GM12873 (cell line): ENCODE measurements at regions not wholly inside any gene's neighbourhood (a gene's known extent, or its start where the extent isn't known, plus 50 kb on each side); places are given as distances from the start of the nearest gene placed in this dataset.

Experiments
- TF ChIP-seq, protein P1 (sequence below): IDR thresholded peaks from 2 replicates; pipeline ENCODE4 v1.5.1; 2012; ENCODE audit warnings: low read depth, mild to moderate bottlenecking, moderate library complexity, low read length, control low read depth; ENCODE audit not compliant: insufficient read depth; ENCODE audit errors: missing control alignments

DNA sequence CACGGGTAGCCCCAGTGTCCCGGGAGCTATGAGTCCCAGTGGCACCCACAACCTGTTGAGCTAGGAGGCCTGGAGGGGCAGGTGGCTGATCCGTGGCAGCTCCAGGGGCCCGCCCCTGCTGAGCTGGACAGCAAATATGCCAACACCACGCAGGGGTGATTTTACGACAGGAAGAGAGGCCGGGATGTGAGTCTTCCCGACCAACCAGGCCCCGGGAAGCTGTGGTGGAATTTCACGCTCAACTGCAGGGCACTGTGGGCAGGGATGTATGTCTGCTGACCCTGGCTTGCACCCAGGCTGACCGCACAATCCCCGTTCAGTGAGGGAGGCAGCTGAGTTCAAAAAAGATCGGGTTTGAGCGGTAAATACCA lies 183.9 kb downstream of the ERMARD start:
- TF ChIP-seq, protein P1, sequence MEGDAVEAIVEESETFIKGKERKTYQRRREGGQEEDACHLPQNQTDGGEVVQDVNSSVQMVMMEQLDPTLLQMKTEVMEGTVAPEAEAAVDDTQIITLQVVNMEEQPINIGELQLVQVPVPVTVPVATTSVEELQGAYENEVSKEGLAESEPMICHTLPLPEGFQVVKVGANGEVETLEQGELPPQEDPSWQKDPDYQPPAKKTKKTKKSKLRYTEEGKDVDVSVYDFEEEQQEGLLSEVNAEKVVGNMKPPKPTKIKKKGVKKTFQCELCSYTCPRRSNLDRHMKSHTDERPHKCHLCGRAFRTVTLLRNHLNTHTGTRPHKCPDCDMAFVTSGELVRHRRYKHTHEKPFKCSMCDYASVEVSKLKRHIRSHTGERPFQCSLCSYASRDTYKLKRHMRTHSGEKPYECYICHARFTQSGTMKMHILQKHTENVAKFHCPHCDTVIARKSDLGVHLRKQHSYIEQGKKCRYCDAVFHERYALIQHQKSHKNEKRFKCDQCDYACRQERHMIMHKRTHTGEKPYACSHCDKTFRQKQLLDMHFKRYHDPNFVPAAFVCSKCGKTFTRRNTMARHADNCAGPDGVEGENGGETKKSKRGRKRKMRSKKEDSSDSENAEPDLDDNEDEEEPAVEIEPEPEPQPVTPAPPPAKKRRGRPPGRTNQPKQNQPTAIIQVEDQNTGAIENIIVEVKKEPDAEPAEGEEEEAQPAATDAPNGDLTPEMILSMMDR: no peak

DNA sequence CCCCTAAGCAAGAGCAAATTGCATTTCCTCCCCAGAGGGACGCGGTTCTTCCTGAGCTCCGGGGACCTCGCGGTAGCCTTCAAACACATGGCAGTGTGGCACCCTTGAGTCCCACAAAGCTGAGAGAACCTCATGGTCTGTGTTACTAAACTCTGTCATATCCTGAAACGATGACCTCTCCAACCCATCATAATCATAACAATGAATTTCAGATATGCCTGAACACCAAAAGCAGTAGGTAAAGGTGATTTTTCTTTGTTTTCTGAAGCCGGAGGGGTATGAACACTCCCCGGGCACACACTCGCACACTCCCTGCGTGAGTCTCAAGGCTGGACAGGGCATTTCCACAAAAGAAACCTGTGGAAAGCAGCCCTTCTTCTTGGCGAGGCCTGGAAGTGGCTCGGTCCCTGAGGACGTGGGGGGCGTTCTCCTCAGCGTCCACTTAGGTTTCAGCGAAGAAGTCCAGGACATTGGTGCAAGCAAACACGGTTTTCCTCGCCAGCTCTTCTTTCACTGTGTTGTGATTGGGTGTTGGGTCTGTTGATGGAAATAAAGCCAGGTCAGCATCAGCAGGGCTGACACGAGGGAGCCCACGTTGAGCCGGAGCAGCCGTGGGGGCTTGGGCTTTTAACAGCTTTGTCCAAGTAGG lies 183.4 kb downstream of the ERMARD start:
- TF ChIP-seq, protein P1: no peak

DNA sequence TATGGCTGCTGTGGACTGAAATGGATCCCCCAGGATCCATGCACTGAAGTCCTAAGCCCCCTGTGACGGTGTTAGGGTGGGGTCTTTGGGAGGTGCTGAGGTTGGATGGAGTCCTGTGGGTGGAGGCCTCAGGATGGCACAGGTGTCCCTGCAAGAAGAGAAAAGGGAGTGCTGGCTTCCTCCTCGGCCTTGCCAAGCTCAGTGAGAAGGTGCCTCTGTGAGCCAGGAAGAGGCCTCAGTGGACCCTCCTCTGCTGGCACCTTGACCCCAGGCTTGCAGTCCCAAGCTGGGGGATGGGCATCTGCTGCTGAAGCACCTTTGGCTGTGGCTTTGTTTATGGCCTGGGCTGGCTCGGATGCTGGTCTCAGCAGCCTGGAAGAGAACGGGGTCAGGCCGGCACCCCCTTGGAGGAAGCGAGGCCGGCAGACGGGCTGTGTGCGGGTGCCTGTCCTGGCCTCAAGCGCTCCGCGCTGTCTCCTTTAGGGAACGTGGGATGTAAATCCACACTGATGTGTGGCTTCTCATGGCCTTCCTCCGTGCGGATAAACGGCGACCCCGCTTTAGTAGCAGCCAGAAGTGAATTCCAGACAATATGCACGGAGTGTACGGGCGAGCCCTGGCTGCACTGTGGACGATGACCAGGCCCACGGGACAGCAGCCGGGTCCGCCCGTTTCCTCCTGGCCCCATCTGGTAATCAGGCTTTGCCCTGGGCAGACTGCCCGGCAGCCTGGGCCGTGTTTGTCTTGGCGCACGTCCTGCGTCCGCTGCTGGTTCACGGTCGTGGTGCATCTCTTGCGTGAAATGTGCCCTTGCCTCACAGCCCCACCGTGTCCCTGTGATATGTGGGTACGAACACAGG lies 182.6 kb downstream of the ERMARD start:
- TF ChIP-seq, protein P1: no peak

DNA sequence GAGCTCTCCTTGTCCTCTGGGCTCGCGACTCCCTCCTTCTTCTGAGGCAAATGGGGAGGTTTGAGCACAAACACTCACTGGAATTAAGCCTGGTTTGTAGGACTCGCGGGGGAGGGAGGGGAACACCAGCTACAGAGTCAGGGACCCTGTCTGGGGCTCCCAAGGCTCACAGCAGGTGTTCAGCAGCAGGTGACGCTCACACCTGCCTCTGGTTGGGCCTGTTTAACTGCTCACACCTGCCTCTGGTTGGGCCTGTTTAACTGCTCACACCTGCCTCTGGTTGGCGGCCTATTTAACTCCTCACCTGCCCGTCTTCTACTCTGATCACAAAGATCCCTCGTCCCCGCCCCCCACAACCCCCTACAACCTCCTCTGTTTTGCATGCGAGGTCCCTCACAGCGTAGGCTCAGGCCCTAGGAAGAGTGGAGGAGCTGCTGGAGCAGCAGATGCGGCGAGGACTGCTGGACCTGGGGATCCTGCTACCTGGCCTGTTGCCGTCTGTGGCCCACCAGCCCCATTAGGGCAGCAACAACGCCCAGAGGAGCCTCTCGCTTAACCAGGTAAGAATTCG lies 181.9 kb downstream of the ERMARD start:
- TF ChIP-seq, protein P1: no peak

DNA sequence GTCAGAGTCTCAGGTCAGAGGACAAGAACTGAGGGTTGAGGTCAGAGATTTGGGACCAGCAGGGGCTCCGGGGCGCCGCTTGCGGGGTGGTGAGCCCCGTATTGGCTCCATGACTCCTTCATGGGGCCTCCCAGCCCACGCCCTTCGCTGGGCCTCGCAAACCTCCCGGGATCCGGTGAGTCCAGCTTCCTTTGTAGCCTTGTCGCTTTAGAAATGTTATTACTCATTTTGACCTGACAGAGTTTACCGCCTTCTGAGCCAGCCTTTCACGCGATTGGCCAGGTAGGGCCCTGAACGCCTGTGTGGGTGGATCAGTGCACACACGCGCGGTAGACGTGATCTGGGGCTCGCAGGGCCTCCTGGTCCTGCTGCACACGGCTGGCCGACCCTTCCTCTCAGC lies 181.1 kb downstream of the ERMARD start:
- TF ChIP-seq, protein P1: no peak

DNA sequence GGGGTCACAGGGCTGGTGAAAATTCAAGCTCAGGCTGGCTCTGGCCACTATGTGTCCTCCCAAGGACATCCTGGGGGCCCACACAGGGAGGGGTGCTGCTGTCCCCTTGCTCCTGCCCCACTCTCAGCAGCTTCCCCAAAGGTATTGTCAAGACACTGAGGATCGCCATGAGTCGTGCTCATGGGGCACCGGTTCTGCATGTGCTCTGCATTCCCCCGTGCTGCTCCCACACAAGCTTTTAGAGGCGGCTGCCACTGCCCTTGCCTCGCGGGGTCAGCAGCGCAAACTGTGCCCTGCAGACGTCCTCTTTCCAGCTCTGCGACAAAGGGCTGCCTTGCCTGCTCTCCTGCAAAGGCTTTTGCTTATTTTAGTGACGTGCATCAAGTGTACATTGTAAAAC lies 179.8 kb downstream of the ERMARD start:
- TF ChIP-seq, protein P1: no peak

DNA sequence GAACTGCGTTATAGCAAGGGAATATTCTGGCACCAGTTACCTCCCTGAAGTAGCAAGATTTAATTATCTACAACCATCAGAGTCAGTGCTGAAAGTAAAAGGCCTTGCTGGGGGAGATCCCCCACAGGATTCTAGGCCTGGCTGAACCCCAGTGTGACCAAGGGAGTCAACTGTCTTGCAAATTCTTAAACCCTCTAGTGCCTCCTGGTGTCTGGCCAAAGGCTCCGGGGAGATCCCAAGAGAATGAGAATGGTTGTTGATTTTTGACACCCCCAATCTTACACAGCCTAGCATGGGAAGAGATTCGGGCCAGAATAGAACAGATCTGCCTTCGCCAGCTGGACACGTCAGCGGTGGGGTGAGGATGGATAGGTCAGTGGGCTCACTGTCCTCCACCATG lies 179.4 kb downstream of the ERMARD start:
- TF ChIP-seq, protein P1: no peak
